Ectodermal cell (in vitro differentiated cells): ENCODE measurements at regions not wholly inside any gene's neighbourhood (a gene's known extent, or its start where the extent isn't known, plus 50 kb on each side); places are given as distances from the start of the nearest gene placed in this dataset.
"Not testable (repeated sequence)": the region's sequence is repeated elsewhere in the genome, so short reads cannot be mapped to it uniquely, and the experiment has no call there.

Experiments
- H3K27ac ChIP-seq: 2 replicates; pipeline ENCODE4 v1.7.0; 2013; ENCODE audit warnings: mild to moderate bottlenecking, low read depth, low read length; ENCODE audit not compliant: insufficient read depth, poor library complexity, severe bottlenecking
- H3K27me3 ChIP-seq: 2 replicates; pipeline ENCODE4 v1.7.0; 2013; ENCODE audit warnings: mild to moderate bottlenecking, low read length; ENCODE audit not compliant: insufficient read depth, control insufficient read depth, poor library complexity, severe bottlenecking
- H3K36me3 ChIP-seq: one replicate; pipeline ENCODE4 v1.7.0; 2013; ENCODE audit warnings: low read length; ENCODE audit not compliant: control insufficient read depth, insufficient read depth
- H3K4me1 ChIP-seq: one replicate; pipeline ENCODE4 v1.7.0; 2013; ENCODE audit warnings: low read length; ENCODE audit not compliant: control insufficient read depth, insufficient read depth
- H3K4me3 ChIP-seq: 2 replicates; pipeline ENCODE4 v1.7.0; 2013; ENCODE audit warnings: low read depth, low read length, control low read depth; ENCODE audit not compliant: insufficient read depth
- H3K9me3 ChIP-seq: 2 replicates; pipeline ENCODE4 v1.7.0; 2013; ENCODE audit warnings: mild to moderate bottlenecking, low read length, moderate library complexity; ENCODE audit not compliant: control insufficient read depth
- WGBS, 2 experiments: methylation state at CpG; one replicate each; pipeline ENCODE4 v1.1.7; 2013; ENCODE audit warnings: missing lambda C conversion rate in 2 of 2; 5-methylcytosine and 5-hydroxymethylcytosine counted together

- H3K27ac ChIP-seq, H3K9me3 ChIP-seq, H3K36me3 ChIP-seq, H3K27me3 ChIP-seq, H3K4me1 ChIP-seq, H3K4me3 ChIP-seq: not testable (repeated sequence)
- 86% methylated on average over 1 of the region's 3 CpGs; no CpG with 5 or more reads in 1 of the 2 experiments for WGBS, 2 experiments
Measured at GRCh38 chr1:149249850-149250467, 146.6 kb upstream of the NBPF9 start.

DNA sequence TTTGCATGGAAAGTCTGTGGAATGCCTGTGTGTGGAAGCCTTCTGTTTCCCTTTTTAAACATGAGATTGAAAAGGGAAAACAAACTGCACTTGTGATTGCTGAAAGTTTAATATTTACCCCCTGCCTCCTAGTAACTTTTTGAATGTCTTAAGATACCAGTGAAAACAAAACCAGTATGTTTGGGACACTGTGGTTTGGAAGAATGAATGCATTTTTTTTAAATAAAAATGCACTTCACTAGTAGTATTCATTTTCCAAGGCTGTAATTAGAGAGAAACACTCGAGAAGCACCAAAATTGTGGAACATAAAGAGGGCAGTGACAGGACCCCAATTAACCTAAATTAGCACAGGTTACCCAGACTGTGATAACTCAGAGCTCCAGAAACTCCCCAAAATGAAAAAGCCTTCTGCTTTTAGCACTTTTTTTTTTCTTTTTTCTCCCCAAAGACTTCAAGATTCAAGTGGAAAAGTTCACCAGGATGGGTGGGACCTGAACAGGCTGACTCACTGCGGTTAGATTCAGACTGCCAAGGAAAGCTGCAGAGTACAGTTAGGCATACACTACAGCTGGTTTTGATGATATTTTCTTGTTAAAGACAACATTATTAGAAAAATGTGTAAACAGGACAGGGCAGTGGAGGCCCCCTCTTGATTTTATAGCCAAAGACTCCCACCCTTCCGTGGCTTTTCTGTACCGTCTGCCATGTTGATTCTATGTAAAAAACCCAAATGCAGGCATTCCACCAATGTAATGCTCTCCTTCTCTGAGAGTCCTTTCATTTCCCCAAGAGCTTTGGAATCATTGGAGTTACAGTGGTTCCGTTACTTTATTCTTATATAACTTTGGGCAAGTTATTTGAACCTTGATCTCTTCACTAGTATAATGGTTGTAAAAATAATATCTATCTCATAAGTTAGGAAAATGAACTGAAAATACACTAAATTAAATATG is 151.8 kb upstream of the NBPF9 start:
- no CpG with 5 or more reads among the region's 5 CpGs for WGBS, 2 experiments
- H3K9me3 ChIP-seq, H3K4me3 ChIP-seq, H3K27ac ChIP-seq, H3K27me3 ChIP-seq, H3K36me3 ChIP-seq, H3K4me1 ChIP-seq: not testable (repeated sequence)

DNA sequence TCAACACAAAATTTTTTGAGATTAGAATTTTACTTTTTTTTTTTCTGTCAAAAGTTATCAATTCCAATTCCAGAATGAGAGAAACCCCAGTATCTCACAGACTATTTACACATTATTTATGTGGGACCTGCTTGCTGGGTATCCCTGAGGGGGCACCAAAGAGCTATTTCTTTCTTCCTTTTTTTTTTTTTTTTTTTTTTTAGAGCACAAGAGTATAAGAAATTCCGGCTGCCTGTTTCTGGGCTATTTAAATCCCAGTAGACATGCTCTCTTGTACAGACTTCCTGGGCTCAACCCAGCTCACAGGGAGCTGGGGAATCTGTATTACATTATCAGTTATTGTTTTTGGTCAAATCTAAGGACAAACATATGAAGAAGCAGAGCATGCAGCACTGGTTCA is 156.9 kb upstream of the NBPF9 start:
- not testable (repeated sequence) for H3K4me3 ChIP-seq, H3K27ac ChIP-seq, H3K4me1 ChIP-seq, H3K27me3 ChIP-seq, H3K9me3 ChIP-seq, H3K36me3 ChIP-seq
- WGBS, 2 experiments, result no CpG with 5 or more reads among the region's 1 CpG

- not testable (repeated sequence) for H3K9me3 ChIP-seq, H3K4me1 ChIP-seq, H3K4me3 ChIP-seq, H3K36me3 ChIP-seq, H3K27ac ChIP-seq, H3K27me3 ChIP-seq
- WGBS, 2 experiments, result no CpG with 5 or more reads among the region's 5 CpGs
Measured at GRCh38 chr1:149260736-149261340, 157.5 kb upstream of the NBPF9 start.

DNA sequence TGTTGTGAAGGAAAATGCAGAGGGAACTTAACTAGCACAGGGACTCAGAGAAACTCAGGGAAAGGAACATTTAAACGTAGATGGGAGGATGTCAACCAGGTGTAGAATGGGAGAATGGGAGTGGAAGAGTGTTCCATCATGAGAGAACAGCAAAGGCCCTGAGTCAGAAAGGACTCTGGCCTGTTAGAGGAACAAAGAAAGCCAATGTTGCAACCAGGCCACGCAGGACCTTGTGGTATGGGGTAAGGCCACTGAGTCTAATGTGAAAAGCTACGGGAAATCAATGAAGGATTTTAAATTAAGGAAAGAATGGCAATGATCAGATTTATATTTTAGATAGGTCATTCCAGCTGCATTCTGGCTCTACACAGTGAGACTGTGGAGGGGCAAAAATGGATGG is 163.9 kb upstream of the NBPF9 start:
- not testable (repeated sequence) for H3K27me3 ChIP-seq, H3K27ac ChIP-seq, H3K4me3 ChIP-seq, H3K36me3 ChIP-seq, H3K4me1 ChIP-seq, H3K9me3 ChIP-seq
- WGBS, 2 experiments, result no CpG with 5 or more reads among the region's 3 CpGs

DNA sequence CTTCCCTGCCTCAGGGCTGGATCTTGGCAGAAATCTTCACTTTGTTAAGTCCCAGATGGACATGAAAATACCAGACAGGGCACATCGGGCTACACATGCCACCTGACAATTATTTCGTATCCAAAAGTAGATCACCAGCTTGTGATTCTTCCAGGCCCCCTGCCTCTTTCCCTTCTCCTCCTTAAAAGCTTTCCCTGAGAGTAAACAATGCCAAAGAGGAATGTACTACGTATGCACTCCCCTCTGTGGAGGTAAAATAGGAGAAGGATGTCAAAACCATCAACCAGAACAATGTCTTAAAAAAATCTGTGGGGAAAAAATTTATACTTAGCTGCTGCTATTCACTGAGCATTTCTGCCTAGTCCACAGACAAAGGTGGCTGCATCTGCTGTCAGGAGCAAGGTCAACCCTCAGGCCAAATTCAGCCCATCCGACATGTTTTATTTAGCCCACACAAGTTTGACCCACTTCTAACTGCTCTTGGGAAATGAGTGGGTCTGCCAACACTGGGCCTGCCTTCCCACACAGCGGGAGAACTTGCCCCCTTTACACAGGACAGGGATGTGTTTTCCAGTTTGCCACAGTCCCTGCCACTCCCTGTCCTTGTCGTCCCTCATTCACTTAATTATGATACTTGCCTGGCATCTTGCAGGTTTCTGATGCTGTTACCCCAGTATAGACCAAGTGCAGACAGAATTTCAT is 165.8 kb upstream of the NBPF9 start:
- H3K4me3 ChIP-seq, H3K27me3 ChIP-seq, H3K27ac ChIP-seq, H3K9me3 ChIP-seq, H3K4me1 ChIP-seq, H3K36me3 ChIP-seq: not testable (repeated sequence)
- WGBS, 2 experiments, result no CpG with 5 or more reads among the region's 6 CpGs

GRCh38 chr1:149269833-149270232 is 166.5 kb upstream of the NBPF9 start:
- not testable (repeated sequence) for H3K4me3 ChIP-seq, H3K27me3 ChIP-seq, H3K27ac ChIP-seq, H3K4me1 ChIP-seq, H3K9me3 ChIP-seq, H3K36me3 ChIP-seq
- WGBS, 2 experiments, result no CpG with 5 or more reads among the region's 2 CpGs

DNA sequence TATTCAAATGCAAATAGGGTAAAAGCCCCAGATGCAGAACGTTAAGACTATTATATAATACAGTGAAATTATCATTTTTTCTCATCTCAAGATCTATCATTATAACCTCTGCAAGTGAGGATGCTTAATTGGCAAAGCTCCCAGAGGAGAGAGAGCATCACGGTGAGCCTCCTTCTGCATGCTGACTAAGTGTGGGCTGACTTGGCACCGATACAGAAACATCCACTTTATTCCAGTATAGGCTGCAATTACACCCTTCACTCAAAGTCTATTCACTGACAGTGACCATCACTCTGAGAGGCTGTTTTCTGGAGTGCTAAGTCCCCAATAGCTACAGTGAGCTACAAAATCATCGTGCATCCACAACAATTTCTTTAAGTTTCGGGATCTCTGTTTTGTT is 171.1 kb upstream of the NBPF9 start:
- not testable (repeated sequence) for H3K36me3 ChIP-seq, H3K27me3 ChIP-seq, H3K4me3 ChIP-seq, H3K27ac ChIP-seq, H3K4me1 ChIP-seq, H3K9me3 ChIP-seq
- 90% methylated on average over 2 of the region's 5 CpGs; no CpG with 5 or more reads in 1 of the 2 experiments for WGBS, 2 experiments

- not testable (repeated sequence) for H3K4me3 ChIP-seq, H3K4me1 ChIP-seq, H3K27ac ChIP-seq, H3K27me3 ChIP-seq, H3K9me3 ChIP-seq, H3K36me3 ChIP-seq
- no CpG with 5 or more reads among the region's 6 CpGs for WGBS, 2 experiments
Measured at GRCh38 chr1:149275802-149276201, 172.5 kb upstream of the NBPF9 start.

DNA sequence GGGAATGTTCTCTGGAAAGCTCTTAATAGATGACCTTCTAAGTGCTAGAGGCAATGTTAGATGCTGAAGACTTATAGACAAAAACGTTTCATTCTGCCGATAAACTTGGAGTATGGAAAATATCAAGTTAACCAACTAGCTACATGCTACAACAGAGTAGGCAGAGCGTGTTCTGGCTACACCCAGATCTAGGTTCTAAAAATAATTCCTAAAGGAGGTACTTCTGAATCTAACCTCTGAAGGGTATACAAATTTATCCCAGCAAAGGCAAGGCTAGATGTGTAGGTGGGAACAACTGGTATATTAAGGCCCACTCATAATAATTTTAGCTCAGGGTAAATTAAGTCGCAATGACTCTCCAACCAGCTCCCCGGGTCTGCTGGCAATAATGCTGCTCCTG is 173.1 kb upstream of the NBPF9 start:
- not testable (repeated sequence) for H3K4me3 ChIP-seq, H3K4me1 ChIP-seq, H3K27ac ChIP-seq, H3K9me3 ChIP-seq, H3K36me3 ChIP-seq, H3K27me3 ChIP-seq
- WGBS, 2 experiments, result no CpG with 5 or more reads among the region's 5 CpGs
